ENCODE measurements at regions not wholly inside any gene's neighbourhood (a gene's known extent, or its start where the extent isn't known, plus 50 kb on each side); places are given as distances from the start of the nearest gene placed in this dataset.

DNA sequence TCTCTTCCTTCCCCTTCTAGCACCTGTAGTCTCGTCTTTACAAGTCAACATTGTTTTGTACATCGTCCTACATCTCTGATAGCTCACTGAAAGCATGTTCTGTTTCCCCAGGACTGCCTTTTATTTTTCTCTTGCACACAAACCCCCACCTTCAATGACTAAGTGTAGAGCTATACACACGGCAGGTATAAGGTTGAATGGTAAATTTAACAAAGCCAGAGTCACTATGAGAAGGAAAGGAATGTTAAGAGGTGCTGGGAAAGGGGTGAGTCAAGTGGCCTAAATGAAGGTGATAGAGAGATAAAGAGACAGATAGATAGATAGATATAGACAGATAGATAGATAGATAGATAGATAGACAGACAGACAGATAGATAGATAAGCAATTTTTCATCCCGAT, 134.3 kb upstream of the ATP1B1 start:
- DNase-seq = no peak

DNA sequence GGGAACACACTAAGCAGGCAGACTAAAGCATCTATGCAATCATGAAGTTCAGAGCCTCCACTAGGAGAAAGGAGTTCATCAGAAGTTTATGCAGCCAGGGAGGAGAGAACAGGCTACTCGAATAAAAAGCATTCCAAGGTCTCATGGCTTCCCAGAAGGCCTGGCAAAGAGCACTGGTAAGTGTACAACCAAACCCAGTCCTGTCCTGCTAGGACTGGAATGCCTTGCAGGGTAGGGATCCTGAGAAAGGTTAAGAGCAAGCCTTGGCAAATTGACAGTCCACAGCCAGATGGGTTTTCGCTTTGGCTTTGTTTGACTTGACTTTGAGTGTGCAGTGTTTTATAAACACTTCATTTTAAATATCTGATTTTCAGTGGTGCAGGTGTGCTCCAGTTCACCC, 133.6 kb upstream of the ATP1B1 start:
- DNase-seq = no peak

DNA sequence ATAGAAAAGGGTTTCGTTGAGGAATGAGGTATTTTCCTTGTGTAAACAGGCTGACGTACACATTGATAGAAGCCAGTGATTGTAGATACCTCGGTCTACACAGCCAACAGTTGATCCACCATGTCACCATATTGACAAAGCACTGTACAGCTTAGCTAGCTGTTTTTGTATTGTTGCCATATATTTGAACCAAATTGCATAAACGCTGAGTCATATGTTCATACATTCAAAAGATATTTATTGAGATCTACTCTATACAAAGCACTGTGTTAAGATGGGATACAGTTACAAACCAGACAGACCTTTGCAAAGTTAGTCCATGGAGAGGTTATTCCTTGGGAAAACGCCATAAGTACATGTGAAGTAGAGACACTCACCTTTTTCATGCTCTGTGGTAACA, 132.4 kb upstream of the ATP1B1 start:
- DNase-seq = no peak

GRCh38 chr1:168974611-168975010, 131.9 kb upstream of the ATP1B1 start:
- DNase-seq = no peak

- no peak for DNase-seq
These were observed 130.2 kb upstream of the ATP1B1 start for GRCh38 chr1:168976267-168976666.

- no peak for DNase-seq
These were observed 128.9 kb upstream of the ATP1B1 start for GRCh38 chr1:168977618-168978017.

DNA sequence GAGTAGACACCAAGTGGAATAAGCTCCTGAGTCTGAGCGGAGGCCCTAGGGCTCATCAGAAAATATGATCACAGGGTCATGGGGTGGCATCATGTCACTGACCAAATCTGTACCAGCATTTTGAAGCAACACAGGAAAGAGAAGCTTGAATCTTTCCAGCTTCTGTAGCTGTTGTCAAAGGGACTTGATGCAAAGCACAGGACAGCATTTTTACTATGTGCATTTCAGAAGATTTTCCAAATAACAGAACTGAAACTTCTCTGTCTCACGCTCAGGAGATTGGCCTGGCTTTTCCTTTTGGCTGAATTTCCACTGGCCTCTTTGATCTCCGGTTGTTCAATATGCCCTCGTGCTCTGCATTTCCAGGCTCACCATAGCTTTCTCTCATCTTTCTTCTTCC, 127.2 kb upstream of the ATP1B1 start:
- no peak for DNase-seq

- DNase-seq = no peak
These were observed 126.3 kb upstream of the ATP1B1 start for GRCh38 chr1:168980180-168980579.

GRCh38 chr1:168980656-168981055, 125.8 kb upstream of the ATP1B1 start:
- no peak for DNase-seq

DNA sequence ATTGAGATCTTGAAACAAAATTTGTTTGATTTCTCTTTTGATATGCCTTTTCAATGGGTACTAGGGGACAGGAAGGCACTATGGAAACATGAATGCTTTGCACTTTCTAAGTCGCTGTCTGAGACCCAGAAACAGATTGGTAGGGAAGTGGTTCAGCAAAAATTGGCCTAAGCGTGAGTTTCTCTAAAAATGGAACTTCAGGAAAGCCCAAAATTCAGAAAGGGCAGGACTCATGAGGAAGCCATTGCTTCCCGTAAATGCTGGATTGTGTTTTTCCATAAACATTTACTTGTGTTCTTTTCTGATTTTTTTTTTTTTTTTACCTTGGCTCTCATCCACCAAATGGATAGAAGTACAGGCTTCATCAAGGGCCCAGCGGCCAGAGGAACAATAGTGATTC, 123.7 kb upstream of the ATP1B1 start:
- DNase-seq = no peak

GRCh38 chr1:168987330-168987729, 119.2 kb upstream of the ATP1B1 start:
- DNase-seq = no peak

DNA sequence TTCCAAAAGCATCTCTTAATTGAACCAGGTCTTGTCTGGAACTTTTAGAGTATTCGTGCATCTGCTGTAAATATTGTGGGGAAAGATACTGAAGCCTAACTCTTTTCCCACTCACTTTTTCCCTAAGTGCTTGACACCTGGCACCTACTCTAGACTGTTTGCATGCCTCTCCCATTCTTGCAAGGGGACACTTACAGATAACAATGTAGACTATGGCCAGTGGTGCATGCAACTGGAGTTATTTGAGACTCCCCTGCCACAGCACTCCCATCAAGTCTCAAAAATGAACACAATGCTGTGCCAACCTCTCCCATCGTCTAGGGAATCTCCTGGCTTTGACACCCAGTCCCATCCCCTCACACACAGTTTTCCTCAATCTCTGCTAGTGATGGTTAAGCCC, 118.6 kb upstream of the ATP1B1 start:
- DNase-seq = no peak

- no peak for DNase-seq
These were observed 116.5 kb upstream of the ATP1B1 start for GRCh38 chr1:168989985-168990384.

- no peak for DNase-seq
These were observed 114.6 kb upstream of the ATP1B1 start for GRCh38 chr1:168991667-168992475.

DNA sequence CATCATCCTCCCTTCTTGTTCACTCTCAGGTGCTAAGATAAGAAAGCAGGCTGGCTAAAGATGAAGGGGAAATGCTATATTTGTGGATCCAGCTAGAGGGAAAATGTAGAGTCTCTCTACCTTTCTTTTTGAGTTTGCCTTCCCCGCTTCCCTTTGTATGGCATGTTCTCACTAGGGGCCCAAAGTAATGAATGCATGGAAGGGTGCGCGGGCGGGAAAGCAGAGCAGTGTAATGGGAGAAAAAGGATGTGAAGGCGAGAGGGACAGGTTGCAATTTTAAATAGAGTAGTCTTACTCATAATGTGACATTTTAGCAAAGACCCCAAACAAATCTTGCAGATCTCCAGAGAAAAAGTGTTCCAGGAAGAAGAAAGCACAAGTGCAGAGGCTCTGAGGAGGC, 105.1 kb upstream of the ATP1B1 start:
- DNase-seq = no peak

GRCh38 chr1:169003864-169004516, 102.5 kb upstream of the ATP1B1 start:
- DNase-seq = no peak

DNA sequence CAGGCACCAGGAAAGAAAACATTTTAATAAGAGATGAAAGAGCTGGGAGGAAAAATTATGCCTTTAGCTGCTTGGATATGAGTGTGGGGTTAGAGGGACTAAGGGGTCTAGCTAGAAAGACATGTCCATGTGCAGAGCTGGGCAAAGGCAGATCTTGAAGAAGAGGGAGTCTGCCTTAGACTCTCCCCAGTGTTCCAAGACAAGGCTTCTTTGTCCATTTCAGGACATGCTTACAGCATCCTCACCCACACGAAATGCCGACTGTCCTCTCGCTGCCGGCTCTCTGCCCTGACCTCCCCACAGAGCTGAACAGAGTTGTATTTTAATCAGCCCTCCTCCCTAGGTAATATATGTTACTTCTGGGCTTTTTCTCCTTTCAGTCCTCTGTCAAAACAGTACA, 100.7 kb upstream of the ATP1B1 start:
- DNase-seq = no peak

DNA sequence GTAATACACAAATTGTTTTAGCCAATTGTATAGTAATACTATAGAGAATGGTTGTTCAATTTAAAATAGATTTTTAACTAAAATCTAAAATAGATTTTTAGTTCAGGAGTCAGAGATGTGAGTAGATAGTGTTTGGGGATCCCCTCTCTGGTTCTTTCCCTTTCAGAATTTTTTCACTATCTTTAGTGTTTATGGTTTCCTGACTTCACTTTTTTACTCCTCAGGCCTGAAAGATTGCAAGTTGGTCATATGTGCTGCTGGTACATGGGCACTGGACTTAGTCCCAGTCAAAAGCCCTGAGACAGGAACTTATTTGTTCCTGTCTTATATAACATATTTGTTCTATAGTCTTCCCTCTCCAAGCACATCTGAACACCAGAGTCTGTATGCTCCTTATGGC, 96.8 kb upstream of the ATP1B1 start:
- no peak for DNase-seq

GRCh38 chr1:169012416-169012815, 94.1 kb upstream of the ATP1B1 start:
- DNase-seq = no peak

GRCh38 chr1:169013821-169014220, 92.7 kb upstream of the ATP1B1 start:
- no peak for DNase-seq

- no peak for DNase-seq
These were observed 91.0 kb upstream of the ATP1B1 start for GRCh38 chr1:169015464-169015863.

DNA sequence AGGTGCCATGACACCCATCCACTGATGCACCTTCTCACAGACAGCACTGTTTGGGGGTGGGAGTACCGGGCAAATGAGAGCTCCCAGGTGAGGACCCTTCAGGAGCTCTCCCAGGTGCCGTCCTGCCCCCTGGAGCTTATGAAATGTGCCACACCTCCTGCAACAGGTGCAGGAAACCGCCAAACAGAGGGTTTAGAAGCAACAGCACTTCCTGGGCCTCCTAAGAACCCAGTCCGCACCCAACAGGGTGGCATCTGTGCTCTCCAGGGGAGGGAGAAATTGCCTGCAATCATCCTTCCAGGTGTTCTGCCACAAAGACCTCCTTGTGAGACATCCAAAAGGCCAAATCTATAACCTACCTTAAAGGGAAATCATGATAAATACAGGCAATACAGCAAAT, 87.7 kb upstream of the ATP1B1 start:
- no peak for DNase-seq

- DNase-seq = no peak
These were observed 87.0 kb upstream of the ATP1B1 start for GRCh38 chr1:169019419-169020058.

GRCh38 chr1:169020684-169021083, 85.8 kb upstream of the ATP1B1 start:
- DNase-seq = no peak
